ENCODE measurements at regions not wholly inside any gene's neighbourhood (a gene's known extent, or its start where the extent isn't known, plus 50 kb on each side); places are given as distances from the start of the nearest gene placed in this dataset.

DNA sequence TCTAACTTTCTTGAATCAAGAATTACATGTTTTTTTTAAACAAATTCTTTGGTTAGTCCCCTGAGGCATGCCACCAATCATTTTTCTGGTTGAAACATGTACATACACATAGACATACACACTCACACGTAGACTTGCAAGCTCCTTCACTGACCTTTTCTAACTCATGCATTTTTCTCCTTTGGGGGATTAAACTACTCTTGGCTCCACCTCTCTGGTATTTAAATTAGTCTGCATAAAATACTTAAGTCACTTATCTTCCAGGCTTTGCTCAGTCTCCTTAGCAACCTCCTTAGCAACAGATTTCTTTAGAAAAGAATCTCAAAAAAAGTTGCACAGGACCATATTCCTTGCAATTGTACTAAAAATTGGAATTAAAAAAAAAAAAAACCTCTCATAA is 440.9 kb upstream of the LRRC7 start:
- Histone ChIP-seq H3K4me3 (replicated peaks; ENCODE audit: insufficient read depth, low read length) (no peak overlapping the region), H3K27ac (replicated peaks) (no peak overlapping the region), H3K27me3 (ENCODE audit: insufficient read depth, poor library complexity, severe bottlenecking) (no peaks in the 10 kb centered on the region)
- no peak for DNase-seq (ENCODE audit: low read depth in 1 of 2, low spot score in 1 of 2)
- TF ChIP-seq, protein P1, sequence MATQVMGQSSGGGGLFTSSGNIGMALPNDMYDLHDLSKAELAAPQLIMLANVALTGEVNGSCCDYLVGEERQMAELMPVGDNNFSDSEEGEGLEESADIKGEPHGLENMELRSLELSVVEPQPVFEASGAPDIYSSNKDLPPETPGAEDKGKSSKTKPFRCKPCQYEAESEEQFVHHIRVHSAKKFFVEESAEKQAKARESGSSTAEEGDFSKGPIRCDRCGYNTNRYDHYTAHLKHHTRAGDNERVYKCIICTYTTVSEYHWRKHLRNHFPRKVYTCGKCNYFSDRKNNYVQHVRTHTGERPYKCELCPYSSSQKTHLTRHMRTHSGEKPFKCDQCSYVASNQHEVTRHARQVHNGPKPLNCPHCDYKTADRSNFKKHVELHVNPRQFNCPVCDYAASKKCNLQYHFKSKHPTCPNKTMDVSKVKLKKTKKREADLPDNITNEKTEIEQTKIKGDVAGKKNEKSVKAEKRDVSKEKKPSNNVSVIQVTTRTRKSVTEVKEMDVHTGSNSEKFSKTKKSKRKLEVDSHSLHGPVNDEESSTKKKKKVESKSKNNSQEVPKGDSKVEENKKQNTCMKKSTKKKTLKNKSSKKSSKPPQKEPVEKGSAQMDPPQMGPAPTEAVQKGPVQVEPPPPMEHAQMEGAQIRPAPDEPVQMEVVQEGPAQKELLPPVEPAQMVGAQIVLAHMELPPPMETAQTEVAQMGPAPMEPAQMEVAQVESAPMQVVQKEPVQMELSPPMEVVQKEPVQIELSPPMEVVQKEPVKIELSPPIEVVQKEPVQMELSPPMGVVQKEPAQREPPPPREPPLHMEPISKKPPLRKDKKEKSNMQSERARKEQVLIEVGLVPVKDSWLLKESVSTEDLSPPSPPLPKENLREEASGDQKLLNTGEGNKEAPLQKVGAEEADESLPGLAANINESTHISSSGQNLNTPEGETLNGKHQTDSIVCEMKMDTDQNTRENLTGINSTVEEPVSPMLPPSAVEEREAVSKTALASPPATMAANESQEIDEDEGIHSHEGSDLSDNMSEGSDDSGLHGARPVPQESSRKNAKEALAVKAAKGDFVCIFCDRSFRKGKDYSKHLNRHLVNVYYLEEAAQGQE (IDR thresholded peaks at IDR 0.05; ENCODE audit: insufficient replicate concordance, low read depth): no peak
- TF ChIP-seq, protein P2, sequence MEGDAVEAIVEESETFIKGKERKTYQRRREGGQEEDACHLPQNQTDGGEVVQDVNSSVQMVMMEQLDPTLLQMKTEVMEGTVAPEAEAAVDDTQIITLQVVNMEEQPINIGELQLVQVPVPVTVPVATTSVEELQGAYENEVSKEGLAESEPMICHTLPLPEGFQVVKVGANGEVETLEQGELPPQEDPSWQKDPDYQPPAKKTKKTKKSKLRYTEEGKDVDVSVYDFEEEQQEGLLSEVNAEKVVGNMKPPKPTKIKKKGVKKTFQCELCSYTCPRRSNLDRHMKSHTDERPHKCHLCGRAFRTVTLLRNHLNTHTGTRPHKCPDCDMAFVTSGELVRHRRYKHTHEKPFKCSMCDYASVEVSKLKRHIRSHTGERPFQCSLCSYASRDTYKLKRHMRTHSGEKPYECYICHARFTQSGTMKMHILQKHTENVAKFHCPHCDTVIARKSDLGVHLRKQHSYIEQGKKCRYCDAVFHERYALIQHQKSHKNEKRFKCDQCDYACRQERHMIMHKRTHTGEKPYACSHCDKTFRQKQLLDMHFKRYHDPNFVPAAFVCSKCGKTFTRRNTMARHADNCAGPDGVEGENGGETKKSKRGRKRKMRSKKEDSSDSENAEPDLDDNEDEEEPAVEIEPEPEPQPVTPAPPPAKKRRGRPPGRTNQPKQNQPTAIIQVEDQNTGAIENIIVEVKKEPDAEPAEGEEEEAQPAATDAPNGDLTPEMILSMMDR (IDR thresholded peaks at IDR 0.05; ENCODE audit: insufficient read depth, low read length): no peak
- TF ChIP-seq POLR2AphosphoS5 (IDR thresholded peaks at IDR 0.05; ENCODE audit: low read depth): no peak
- no peak for TF ChIP-seq SPI1 (IDR thresholded peaks at IDR 0.05; ENCODE audit: borderline replicate concordance, low read depth)
- no peak for TF ChIP-seq GABPA (IDR thresholded peaks at IDR 0.05; ENCODE audit: low read depth)

DNA sequence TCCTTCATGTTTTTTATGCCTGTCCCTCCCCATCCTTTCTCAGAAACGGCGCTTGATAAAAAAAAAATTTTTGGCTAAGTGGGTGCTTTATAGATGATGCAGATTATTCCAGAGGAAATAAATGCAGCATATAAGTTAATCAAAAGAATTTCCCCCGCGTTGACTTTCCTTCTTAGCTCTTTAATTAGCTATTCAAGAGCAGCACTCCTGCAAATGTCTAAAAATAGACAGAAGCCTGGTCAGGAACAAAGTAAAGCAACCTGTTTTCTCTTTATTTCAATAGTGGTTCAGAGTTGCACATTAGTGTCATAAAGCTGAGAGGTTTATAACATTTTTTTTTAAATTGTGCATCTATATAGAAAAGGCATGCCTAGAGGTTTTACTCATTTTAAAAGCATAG is 439.5 kb upstream of the LRRC7 start:
- no peak overlapping the region for H3K4me3 ChIP-seq (replicated peaks; ENCODE audit: insufficient read depth, low read length)
- no peak for DNase-seq (ENCODE audit: low read depth in 1 of 2, low spot score in 1 of 2)
- TF ChIP-seq, protein P2 (IDR thresholded peaks at IDR 0.05; ENCODE audit: insufficient read depth, low read length): no peak
- TF ChIP-seq POLR2AphosphoS5 (IDR thresholded peaks at IDR 0.05; ENCODE audit: low read depth) (no peak), GABPA (IDR thresholded peaks at IDR 0.05; ENCODE audit: low read depth) (no peak), SPI1 (IDR thresholded peaks at IDR 0.05; ENCODE audit: borderline replicate concordance, low read depth) (no peak)
- TF ChIP-seq, protein P1 (IDR thresholded peaks at IDR 0.05; ENCODE audit: insufficient replicate concordance, low read depth): no peak

DNA sequence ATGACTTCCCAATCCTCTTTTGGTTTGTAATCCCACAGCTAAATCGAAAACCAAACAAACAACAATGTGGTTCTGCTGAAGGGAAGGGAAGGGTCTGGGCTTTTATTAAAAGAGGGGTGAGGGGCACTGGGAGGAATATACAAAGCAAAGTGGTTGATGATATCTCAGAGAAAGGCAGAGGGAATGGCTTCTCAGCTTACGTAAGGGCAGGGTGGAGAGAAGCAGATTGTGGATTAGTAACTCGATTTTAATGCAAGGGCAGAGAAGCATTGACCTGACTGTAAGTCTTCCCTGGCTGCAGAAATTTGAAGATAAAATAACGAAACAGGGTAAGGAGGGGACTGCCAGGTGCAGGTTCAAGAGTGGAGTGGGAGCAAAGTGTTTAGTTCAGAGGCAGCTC is 438.2 kb upstream of the LRRC7 start:
- DNase-seq (ENCODE audit: low read depth in 1 of 2, low spot score in 1 of 2): no peak
- no peaks in the 10 kb centered on the region for H3K27me3 ChIP-seq (ENCODE audit: insufficient read depth, poor library complexity, severe bottlenecking)
- TF ChIP-seq SPI1 (IDR thresholded peaks at IDR 0.05; ENCODE audit: borderline replicate concordance, low read depth): no peak
- TF ChIP-seq GABPA (IDR thresholded peaks at IDR 0.05; ENCODE audit: low read depth): no peak
- TF ChIP-seq, protein P2 (IDR thresholded peaks at IDR 0.05; ENCODE audit: insufficient read depth, low read length): no peak
- TF ChIP-seq POLR2AphosphoS5 (IDR thresholded peaks at IDR 0.05; ENCODE audit: low read depth): no peak
- TF ChIP-seq, protein P1 (IDR thresholded peaks at IDR 0.05; ENCODE audit: insufficient replicate concordance, low read depth): no peak
- no peak overlapping the region for H3K4me3 ChIP-seq (replicated peaks; ENCODE audit: insufficient read depth, low read length)
- no peak overlapping the region for H3K27ac ChIP-seq (replicated peaks)

More for the DNA sequence above, 439.5 kb upstream of the LRRC7 start:
- Histone ChIP-seq H3K27me3 (ENCODE audit: insufficient read depth, poor library complexity, severe bottlenecking) (no peaks in the 10 kb centered on the region), H3K27ac (replicated peaks) (no peak overlapping the region)

Data from HL-60 (cell line).